ENCODE measurements at regions not wholly inside any gene's neighbourhood (a gene's known extent, or its start where the extent isn't known, plus 50 kb on each side); places are given as distances from the start of the nearest gene placed in this dataset.
"Not testable (repeated sequence)": the region's sequence is repeated elsewhere in the genome, so short reads cannot be mapped to it uniquely, and the experiment has no call there.

DNA sequence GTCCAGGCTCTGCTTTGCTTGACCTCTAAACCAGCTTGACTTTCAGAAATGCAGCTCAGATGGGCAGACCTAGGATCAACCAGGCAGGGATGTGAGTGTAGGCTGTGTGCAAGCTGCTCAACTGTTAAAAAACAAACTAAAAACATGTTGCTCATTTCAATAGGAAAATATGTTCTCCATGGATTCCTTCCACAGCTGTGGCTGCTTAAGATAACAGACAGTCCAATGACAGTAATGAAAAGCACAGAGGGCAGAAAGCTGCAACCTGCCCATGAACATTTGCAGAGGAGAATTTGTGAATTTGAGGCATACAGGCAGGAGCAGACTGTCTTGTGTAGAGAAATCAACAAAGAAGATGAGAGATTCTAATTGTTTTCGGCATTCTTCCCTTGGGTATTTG lies 534.2 kb downstream of the CCSER2 start:
- DNase-seq = no peak

DNA sequence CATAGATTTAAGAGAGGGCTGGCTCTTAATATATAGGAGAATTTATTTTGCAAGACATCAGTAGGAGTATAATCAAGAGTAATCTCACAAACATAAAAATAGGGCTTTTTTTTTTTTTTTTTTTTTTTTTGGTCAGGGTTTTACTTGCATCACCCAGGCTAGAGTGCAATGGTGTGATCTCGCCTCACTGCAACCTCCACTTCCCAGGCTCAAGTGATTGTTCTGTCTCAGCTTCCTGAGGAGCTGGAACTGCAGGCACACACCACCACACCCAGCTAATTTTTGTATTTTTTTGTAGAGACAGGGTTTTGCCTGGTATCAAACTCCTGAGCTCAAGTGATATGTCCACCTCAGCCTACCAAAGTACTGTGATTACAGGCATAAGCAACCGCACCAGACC lies 535.3 kb downstream of the CCSER2 start:
- no peak for DNase-seq

DNA sequence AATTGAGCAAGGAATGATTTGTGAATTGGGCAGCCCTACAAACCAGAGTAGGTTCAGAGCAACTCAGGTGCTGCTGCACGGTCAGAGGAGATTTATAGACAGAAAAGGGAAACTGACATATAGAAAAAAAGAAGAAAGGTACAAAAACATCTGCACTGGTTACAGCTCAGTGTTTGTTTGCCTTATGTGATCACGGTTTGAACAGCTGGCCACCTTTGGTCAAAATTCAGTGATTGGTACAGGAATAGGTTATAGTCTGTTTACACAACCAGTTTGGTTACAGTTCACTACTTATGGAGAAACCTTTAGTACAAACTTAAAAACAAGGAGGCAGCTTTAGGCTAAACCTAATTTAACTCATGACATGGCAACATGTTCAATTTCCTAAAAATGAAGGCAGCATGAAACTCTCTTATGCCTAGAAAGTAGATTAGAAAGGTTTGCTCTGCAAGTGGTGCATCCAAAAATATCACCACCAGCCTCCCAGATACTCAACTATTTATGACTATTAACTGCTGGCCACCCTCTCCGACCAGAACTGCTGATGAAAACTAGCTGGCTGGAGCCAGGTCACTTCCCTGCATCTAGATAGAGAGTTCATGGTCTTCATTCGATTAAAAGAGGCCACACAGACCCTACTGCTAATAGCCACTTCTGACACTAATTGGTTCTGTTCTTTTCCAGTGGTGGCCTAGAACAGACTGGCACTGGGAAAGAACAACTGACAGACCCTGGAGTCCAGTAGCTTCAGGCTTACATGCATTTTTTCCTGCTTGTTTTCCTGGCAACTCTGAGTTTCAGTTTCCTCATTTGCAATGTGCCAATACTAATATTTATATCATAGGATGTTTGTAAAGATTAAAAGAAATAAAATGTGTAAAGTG lies 548.0 kb downstream of the CCSER2 start:
- DNase-seq = no peak

DNA sequence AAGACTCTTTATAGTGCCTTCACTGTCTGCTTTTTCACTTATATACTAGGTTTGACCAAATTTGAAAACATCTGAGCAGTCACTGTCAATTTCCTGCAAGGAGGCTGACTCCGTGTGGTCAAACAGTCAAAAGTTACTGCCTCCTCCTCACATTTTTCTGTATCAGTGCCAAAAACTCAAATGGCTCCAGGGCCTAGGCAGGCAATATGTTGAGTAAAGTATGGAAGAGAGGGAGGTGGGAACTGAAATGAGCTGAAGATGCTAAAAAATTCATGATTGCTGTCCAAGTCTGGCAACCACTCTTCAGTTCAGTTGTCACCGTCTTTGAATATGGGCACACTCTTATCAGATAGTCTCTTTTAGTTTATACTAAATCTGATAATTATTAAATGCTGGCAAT lies 551.6 kb downstream of the CCSER2 start:
- no peak for DNase-seq

DNA sequence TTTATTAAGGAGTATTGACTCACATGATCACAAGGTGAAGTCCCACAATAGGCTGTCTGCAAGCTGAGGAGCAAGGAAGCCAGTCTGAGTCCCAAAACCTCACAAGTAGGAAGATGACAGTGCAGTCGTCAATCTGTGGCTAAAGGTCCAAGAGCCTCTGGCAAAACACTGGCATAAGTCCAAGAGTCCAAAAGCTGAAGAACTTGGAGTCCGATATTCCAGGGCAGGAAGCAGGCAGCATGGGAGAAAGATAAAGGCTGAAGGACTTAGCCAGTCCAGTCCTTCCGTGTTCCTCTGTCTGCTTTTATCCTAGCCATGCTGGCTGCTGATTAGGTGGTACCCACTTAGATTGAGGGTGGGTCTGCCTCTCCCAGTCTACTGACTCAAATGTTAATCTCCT lies 553.3 kb downstream of the CCSER2 start:
- not testable (repeated sequence) for DNase-seq

DNA sequence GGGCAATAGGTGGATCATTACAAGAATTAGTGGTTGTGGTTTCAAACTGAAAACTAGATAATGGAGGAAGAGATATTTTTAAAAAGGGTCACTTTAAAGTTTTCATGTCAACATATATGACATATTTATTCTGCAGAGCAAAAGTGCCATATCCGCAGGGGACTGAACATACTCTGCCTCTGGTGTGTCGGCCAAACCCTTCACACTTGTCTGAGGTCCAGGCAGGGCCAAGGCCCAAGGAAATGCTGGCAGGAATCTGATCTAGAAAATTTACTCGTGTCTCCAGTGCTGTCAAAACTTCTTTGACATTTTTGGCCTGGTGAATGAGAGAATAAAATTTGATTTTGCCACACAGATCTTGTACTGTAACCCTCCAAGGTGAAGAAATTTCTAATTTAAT lies 562.3 kb downstream of the CCSER2 start:
- no peak for DNase-seq

DNA sequence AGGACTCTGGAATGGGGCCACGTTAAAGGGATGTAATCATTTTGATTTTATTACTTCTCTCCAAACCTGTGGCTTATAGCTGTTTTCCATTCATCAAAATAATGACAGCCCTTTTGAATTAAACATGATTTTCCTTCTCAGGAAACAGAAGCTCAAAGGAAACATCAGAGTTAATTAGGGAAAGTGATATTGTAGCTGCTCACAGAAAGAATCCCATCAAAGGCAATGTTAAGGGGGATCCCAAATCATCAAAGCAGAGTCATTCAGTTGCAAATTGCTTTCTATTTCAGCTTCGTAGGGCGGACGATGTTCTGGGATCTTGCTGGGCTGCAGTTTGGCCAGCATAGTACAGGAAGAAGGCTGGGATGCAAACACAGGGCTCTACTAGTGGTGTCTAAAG lies 563.2 kb downstream of the CCSER2 start:
- no peak for DNase-seq

DNA sequence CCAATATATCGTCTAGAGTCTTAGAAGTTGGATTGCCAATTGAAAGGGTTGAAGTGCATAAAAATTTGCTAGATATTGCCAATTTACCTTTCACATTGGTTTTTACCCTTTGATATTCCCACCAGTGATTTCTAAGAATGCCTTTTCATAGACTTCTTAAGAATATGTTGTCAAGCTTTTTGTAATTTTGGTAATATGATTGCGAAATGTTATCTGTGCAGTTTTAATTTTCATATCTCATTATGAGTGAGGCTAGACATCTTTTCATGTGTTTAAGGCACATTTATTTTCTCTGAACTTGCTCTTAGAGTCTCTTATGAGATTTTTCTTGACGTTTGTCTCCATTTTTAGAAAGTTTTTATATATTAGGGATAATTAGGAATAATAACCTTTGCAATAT lies 567.2 kb downstream of the CCSER2 start:
- DNase-seq = no peak

DNA sequence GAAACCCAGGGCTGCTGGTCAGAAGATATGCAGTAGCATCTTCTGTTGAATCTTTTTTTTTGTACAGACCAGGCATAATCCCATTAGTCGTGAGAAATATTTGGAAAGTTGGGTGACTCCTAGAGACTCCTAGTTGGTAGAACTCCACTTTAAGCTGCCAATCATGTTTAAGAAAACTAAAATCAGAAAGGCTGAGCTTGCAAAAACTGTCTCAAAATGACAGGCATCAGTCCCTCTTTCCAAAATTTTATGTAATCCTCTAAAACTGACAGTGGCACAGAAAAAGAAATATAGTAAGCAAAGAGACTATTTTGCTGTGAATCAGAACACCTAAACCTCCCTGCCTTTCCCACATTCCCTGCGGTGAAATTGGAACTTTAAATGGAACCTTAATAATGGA lies 568.5 kb downstream of the CCSER2 start:
- no peak for DNase-seq

DNA sequence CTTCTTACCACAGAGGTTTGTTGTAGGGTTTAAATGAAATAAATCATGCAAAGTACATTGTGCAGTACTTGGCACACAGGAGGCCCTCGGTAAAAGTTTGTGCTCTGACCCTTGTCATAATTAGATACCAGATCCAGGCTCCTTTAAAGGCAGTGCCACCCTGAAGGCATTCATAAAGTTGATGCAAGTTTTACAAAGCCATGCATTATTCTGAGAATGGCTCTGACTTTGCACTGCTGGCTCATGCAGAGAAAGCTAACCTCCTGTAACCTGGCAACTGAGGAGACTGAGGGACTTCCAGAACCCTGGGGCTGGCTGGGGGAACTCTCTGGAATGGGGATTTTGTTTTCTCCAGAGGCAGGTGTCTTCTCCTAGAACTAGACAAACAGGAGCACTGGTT lies 570.9 kb downstream of the CCSER2 start:
- DNase-seq = no peak

DNA sequence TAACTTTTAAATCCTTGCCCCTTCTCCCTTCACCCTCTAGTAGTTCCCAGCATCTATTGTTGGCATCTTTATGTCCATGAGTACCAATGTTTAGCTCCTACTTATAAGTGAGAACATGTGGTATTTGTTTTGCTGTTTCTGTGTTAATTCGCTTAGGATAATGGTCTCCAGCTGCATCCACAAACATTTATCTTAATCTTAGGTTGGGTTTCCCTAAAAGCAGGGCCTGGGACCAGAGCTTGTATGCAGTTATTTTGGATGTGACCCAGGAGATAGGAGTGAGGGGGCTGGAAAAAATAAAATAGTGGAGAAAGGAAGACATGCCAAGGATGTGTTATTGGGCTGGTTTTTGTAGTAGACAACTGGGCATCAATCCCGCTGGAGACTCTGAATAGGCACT lies 571.8 kb downstream of the CCSER2 start:
- no peak for DNase-seq

DNA sequence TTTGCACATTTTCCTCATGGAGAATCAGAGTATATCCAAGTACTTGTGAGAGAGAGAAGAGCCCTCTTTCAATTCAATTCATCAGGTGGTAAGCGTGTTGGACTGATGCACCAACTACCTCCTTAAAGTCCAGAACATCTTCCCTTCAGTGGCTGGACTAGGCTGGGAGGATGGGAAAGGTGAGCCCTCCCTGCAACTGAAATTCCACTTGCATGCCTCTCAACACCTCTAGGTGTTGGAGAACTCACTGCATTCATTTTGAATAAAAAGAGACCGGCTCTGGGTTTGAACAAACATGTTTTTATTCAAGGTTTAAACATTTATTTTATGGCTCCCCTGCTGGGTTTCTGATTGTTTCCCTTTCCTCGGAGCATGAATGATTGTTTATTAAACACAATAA lies 573.5 kb downstream of the CCSER2 start:
- DNase-seq = no peak

DNA sequence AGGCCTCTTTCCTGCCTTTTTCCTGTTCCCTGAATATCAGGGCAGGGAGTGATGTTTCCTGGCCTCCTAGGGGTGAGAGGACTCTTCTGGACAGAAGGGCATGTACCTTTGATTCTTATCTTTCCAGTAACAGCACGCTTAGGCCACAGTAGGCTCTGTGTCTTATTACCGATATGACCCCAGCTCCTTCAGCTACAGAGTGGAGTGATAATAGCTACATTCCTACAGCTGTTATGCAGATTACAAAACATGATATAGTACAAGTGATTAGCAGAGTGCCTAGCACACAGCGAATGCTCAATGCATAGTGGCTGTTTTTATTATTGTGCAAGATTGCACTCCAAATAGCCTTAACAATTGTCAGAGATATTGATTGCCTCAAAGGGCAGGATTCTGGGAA lies 574.2 kb downstream of the CCSER2 start:
- no peak for DNase-seq

DNA sequence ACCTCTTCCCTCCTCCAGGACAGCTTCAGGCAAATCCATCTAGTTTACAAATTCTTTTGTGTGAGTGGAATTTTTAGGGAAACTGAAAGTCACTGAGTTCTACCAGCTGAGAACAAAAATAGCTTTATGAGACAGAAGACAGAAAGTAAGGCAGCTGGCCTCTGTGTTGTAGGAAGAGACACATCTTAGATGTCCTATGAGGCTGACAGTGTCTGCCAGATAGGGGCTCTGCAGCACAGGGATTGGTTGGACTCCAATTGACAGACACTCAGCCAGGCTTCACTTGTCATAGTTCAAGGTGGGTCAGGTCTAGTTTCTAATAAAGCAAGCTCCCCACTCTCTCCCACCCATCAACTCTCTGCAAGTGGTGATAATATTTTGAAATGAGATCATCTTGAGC lies 574.9 kb downstream of the CCSER2 start:
- DNase-seq = no peak

DNA sequence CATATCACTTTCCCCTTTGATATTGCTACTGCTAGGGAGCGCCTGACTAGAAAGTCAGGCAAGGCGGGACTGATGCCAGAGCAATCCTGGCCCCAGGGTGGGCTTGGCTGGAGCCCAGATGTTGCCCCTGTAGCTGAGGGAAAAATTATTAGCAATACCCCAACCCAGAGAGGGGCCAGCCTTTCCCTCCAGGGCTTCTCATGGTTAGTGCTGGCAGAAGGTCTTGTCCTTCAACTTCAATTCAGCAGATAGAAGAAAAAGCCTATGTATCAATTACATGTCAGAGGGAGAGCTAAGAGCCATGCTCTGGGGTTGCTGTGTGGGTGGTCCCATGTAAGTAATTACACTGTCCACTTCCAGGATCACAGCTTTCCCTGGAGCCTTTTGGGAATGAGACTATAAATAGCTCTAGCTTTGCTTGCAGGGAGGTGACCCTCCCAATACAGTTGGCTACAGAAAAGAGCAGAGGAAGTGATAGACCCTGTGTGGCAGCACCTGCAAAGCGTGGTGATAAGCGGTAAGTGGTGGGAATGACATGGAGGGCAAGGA lies 579.1 kb downstream of the CCSER2 start:
- no peak for DNase-seq

DNA sequence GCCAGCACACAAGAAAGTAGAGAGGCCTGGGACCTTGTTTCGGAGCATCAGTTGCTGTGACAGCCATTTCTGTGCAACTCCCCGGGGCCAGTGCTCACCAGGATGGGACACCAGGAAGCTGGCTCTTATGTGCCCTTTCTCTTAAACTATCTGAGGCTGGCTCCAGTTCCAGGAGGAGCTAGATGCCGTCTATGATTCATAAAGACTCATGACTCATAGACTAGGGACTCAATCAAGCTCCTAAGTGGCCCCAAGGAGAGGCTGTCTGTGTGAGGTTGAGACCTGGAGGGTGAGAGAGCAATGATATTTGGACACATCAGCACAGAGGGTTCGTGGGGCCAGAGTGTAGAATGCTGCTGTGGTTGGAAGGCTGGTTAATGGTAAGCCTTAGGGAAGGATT lies 580.1 kb downstream of the CCSER2 start:
- DNase-seq = no peak

DNA sequence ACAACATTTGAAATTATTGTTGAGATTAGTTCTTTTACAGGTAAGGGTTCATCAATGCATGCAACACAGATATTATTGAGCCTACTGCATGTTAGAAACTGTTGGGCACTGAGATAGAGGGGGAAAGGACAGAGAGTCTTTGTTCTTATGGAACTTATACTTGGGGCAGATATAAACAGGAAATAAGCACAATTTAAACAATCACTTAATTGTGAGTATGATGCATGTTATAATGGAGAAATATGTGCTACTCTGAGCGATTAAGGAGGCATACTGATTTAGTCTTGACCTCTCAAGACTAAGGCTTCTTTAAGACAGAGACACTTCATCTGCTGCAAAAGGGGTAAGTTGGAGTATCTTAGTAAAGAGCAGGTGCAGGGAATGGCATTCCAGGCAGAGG lies 593.3 kb downstream of the CCSER2 start:
- DNase-seq = no peak

DNA sequence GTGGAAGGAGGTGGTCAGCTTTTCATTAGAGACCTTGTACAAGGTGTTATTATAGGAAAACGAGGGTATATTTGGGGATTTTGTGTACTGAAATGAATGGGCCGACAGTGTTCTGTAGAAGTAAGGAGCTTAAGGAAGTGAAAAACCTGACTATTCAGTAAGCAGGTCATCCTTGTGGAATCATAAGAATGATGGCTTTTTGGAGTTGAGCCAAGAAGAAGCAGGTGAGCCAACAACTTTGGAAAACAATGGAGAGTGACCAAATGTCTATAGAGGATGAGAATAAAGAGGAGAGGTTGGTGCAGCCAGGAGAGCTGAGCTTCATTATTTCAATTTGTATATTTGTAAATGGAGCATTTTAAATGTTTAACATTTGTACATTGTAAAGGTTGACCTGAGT lies 595.7 kb downstream of the CCSER2 start:
- DNase-seq = no peak

DNA sequence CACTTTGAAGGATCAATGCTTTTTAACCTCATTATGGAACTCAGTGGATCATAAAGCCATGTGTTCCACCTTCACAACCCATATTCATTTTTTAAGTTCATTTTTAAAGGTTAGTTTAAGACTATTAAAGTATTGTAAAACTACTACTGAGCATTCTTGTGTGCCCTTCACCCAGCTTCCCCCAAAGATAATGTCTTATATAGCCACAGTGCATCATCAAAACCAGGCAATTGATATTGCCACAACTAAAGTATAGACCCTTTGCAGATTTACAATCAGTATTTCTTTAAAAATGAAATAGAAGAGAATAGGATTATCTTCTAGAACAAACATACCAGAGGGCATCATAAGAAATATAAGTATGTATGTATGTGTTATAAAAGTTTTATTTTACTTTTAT lies 597.1 kb downstream of the CCSER2 start:
- no peak for DNase-seq

DNA sequence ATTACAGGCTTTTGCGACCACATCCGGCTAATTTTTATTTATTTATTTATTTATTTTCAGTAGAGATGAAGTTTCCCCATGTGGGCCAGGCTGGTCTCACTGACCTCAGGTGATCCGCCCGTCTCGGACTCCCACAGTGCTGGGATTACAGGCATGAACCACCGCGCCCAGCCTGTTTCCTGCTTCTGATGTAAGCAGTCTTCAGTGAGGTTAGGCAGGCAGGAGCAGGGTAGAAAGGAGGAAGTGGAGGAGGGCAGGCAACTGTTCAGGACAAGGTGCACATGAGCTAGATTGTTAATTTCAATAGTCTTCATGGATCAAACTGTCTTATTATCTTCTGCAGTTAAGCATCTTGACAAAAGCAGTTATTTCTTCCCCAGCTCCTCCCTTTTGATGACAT lies 605.0 kb downstream of the CCSER2 start:
- DNase-seq = no peak

DNA sequence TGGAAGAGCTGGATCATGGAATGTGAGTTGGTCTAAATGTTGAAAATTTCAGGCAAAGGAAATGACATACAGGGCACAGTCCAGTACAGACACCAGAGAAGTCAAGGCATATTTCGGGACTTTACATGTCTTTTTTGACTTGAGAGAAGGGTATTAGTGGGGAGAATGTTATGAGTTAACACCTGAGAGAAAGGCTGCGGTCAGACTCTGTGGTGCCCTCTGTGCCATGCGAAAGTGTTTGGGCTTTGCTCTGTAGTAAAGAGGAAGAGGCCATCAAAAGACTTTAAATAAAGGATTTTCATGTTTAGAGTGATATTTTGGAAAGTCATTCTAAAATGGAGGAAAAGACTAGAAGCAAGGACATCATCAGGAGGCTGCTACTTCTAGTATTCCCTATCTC lies 607.4 kb downstream of the CCSER2 start:
- DNase-seq = no peak

DNA sequence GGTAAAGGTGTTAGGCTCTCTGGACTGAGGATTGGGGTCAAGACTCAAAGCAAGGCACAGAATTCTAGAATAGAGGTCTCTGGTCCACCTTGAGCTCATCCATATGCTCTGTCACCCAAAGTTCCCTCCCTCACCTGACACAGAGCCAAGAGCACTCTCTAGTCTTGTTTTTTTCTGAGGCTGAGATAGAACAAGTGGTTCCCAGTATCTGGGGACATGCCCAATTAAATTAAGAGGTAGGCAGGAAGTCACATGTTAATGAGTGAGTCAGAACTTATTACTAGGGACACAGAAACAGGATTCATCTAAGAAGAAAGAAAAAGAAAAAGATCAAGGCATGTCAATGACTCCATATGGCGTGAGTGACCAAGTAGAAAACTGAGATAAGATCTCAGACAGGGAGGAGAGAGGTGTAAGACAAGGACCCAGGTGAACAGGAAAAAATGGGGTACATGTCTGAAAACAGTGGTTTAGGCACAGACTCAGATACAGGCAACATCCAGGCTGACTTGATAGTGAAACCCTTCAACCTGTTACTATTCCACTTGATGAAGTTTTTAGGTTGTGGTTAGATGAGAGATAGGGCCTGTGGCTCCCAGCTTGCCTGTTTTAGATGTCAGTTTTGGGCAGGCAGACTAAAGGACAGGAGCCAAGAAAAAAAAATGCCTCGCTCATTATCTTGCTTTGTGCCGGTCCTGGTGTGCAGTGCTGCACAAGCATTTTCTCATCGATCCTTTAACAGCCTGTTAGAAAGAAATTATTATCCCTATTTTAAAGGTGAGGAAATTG lies 609.9 kb downstream of the CCSER2 start:
- DNase-seq = no peak

DNA sequence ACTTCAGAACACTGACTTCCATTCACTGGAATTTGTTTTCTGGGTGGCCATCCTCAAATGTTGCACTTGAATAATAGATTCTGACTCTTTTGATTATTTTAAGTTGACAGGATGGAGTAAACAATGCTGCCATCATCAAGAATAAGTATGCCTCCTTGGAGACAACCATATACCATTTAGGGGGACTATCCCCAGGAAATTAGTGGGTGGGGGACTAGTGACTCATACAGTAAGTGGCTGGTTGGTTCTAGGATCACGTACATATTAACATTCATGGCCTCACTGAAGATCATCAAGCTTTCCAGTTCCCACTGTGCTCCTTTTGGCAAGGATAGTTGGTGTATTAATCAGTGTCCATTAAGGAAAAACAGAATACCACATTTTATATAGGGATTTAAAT lies 615.2 kb downstream of the CCSER2 start:
- DNase-seq = no peak

DNA sequence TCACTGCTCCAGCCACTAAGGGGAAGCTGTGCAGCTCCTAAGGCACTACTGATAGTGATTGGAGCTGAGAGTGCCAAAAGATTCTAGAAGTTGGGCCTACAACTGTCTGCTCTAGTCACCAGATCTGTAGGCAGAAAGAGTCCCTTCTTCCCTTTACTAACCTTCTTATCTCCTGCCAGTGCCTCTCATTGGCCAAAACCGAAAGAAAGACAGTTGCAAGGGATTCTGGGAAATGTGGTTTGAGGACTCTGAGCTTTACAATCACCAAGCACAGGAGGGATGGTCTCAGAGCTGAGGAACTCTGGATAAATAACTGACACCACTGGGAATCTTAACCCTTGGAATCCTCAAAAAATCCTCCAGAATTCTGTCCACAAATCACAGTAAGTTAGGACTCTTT lies 615.8 kb downstream of the CCSER2 start:
- no peak for DNase-seq
